ENCODE measurements at regions not wholly inside any gene's neighbourhood (a gene's known extent, or its start where the extent isn't known, plus 50 kb on each side); places are given as distances from the start of the nearest gene placed in this dataset.

- no peak for DNase-seq
- H3K27ac Mint-ChIP-seq: no peak overlapping the region; a peak in 1 of 7 replicates
- no peak overlapping the region for H4K5ac ChIP-seq (ENCODE audit: insufficient read length, low read depth, low read length)
Observed at GRCh38 chr2:17257189-17257909, 260.9 kb downstream of the RAD51AP2 start.

More at GRCh38 chr2:17257189-17257909, 260.9 kb downstream of the RAD51AP2 start:
- Mint-ChIP-seq H3K36me3 (ENCODE audit: insufficient read depth in 1 of 3, low read depth in 3 of 3) (no peaks in the 10 kb centered on the region), H3K4me1 (peaks cover 4 to 6% of the 10 kb centered on the region in 2 experiments; a peak in 2 of 4 replicates), H3K9me3 (no peaks in the 10 kb centered on the region), H3K27me3 (ENCODE audit: low read depth) (no peaks in the 10 kb centered on the region), H3K4me3 (no peak overlapping the region)
- H3K79me1 ChIP-seq (ENCODE audit: insufficient read depth, low read depth, low read length, poor library complexity, severe bottlenecking): no peaks in the 10 kb centered on the region
- H4K91ac ChIP-seq (ENCODE audit: insufficient read length, low read depth, low read length): no peak overlapping the region
- no peak overlapping the region for H2BK120ac ChIP-seq (ENCODE audit: low read depth, low read length, poor library complexity, severe bottlenecking)
- H3K4me1 ChIP-seq (ENCODE audit: insufficient read depth, low read length): no peaks in the 10 kb centered on the region
- no peak overlapping the region for H3T11ph ChIP-seq (ENCODE audit: low read length)
- no peak overlapping the region for H4K8ac ChIP-seq (replicated peaks; ENCODE audit: insufficient read length, low read depth, low read length)
- H2BK20ac ChIP-seq (ENCODE audit: low read depth, low read length, poor library complexity, severe bottlenecking): no peak overlapping the region
- no peak overlapping the region for H2AFZ ChIP-seq (ENCODE audit: low read length)
- no peak for TF ChIP-seq CTCF (conservative IDR thresholded peaks at IDR 0.05)
- H3K14ac ChIP-seq (ENCODE audit: insufficient read depth, low read length): no peak overlapping the region
- no peak overlapping the region for H2BK15ac ChIP-seq (ENCODE audit: low read depth, low read length)
- no peak overlapping the region for H3K9ac ChIP-seq (ENCODE audit: extremely low read depth, insufficient read length, low read length)
- no peak overlapping the region for H2BK12ac ChIP-seq (ENCODE audit: insufficient read length, low read depth, low read length)
- no peak overlapping the region for H3K4ac ChIP-seq (ENCODE audit: low read depth, low read length)
- H4K20me1 ChIP-seq (ENCODE audit: control insufficient read depth, insufficient read depth, insufficient read length): no peaks in the 10 kb centered on the region
- H3K9me3 ChIP-seq (ENCODE audit: control insufficient read depth, low read depth, low read length): no peaks in the 10 kb centered on the region
- H2BK5ac ChIP-seq (ENCODE audit: insufficient read length, low read length): no peak overlapping the region
- H3K23ac ChIP-seq (ENCODE audit: insufficient read length, low read depth, low read length): no peak overlapping the region
- WGBS (ENCODE audit: extremely low coverage, insufficient read length, low lambda C conversion rate): no CpG with 5 or more reads among the region's 4 CpGs
- no peaks in the 10 kb centered on the region for H3K79me2 ChIP-seq (ENCODE audit: insufficient read depth, low read length)
- H3K18ac ChIP-seq (ENCODE audit: insufficient read length, low read depth, low read length): no peak overlapping the region
- no peak overlapping the region for H3K4me2 ChIP-seq (ENCODE audit: insufficient read depth, insufficient read length, low read length)
- no peaks in the 10 kb centered on the region for H3K27me3 ChIP-seq (ENCODE audit: insufficient read depth, low read length)
- H2AK5ac ChIP-seq (ENCODE audit: insufficient read length, low read length): no peak overlapping the region
- H3K27ac ChIP-seq (ENCODE audit: insufficient read length, low read depth, low read length): no peak overlapping the region
- no peaks in the 10 kb centered on the region for H3K23me2 ChIP-seq (ENCODE audit: insufficient read length, low read depth, low read length, poor library complexity, severe bottlenecking)
- no peak overlapping the region for H3K56ac ChIP-seq (ENCODE audit: insufficient read length, low read depth, low read length)

Data from H9 (cell line).